Hypothalamus (tissue), 51 donors: ENCODE measurements at regions not wholly inside any gene's neighbourhood (a gene's known extent, or its start where the extent isn't known, plus 50 kb on each side); places are given as distances from the start of the nearest gene placed in this dataset.

Source experiments
- DNase-seq, 51 donors: peaks; one replicate each; lab custom pipeline; 2025; lab: John Stamatoyannopoulos, UW

DNA sequence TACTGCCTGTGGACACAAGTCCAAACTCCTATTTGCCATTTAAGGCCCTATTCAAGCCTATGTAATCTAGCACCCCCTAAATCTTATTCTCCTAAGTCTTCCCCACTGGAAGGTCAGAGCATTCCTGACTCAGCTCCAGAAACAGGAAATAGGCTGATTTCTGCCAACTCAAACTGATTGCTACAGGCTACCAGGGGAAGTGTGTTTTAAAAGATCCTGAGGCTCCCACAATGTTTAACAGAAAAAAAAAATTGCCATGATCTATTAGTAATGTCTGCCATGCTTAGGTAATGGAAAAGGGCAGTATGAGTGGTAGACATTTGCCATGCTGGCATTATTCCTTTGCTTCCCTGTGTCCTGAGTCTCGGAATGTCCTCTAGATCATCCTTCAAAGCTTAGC is 65.8 kb upstream of the BRINP1 start:
- no peak for DNase-seq

DNA sequence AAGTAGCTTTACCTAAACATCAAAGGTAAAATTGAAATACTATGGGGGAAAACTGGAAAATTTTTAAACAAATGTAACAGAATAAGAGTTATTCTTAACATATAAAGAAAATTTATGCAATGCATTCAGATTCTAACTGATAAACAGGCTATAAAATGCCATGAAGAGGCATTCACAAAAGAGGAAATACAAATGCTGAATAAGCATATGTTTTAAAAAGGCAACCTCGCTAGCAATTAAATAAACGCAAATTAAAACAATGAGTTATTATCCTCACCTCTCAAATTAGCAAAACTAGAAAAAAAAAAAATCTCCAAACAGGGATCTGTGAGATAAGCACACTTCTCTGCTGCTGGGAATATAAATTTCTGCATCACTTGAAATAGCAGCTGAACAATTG is 63.2 kb upstream of the BRINP1 start:
- no peak for DNase-seq

DNA sequence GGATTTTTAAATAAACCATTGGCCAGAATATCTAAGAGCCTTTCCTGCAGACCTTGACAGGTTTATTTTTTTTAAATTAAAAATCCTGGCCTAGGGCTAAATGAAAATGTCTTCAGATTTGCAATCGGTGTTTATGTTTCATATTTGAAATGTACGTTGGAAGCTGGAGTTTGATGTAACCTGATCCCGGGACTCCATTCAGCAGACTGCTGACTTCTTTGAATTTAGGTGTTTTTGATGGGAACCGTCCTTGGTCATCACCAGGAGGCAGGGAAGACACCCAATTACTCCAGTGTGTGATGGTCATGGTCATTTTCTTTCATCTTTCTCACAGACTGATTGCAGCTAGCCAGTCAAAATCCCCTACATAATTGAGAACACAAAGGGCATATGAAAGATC is 60.1 kb upstream of the BRINP1 start:
- no peak for DNase-seq

DNA sequence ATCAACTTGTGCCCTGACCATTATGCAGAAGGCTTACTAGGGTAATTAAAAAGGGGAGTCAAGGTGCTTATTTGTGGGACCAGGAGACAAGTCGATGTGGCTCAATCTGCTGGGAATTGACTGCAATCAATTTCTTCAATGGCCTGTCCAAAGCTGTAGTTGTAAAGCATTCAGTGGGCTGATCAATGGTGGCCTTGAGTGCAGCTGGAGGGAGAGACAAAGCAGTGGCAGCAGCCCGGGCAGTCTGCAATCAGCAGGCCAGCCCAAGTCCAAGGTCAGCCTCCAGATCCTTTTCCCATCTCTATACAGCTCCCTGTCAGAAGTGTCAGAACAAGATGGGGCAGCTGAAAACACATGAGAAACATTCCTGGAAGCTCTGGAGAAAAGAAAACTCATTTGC is 51.0 kb upstream of the BRINP1 start:
- no peak for DNase-seq
